Type B pancreatic cell (in vitro differentiated cells): ENCODE measurements at regions not wholly inside any gene's neighbourhood (a gene's known extent, or its start where the extent isn't known, plus 50 kb on each side); places are given as distances from the start of the nearest gene placed in this dataset.

ENCODE experiments used
- DNase-seq: peaks from one replicate; pipeline ENCODE4 v3.0.0; 2021; ENCODE audit warnings: mixed read lengths; ENCODE audit not compliant: unreplicated experiment; ENCODE audit errors: extremely low spot score
- H3K27ac Mint-ChIP-seq: 2 replicates; pipeline ENCODE4 v1.8.0; 2021; ENCODE audit warnings: mild to moderate bottlenecking, mixed read lengths
- H3K27me3 Mint-ChIP-seq: 2 replicates; pipeline ENCODE4 v1.8.0; 2021; ENCODE audit warnings: mixed read lengths
- H3K36me3 Mint-ChIP-seq: 2 replicates; pipeline ENCODE4 v1.8.0; 2021; ENCODE audit warnings: mixed read lengths
- H3K4me1 Mint-ChIP-seq: one replicate; pipeline ENCODE4 v1.8.0; 2021; ENCODE audit warnings: mixed read lengths; ENCODE audit not compliant: unreplicated experiment
- H3K4me3 Mint-ChIP-seq: 2 replicates; pipeline ENCODE4 v1.8.0; 2021; ENCODE audit warnings: mild to moderate bottlenecking, mixed read lengths
- H3K9me3 Mint-ChIP-seq: 2 replicates; pipeline ENCODE4 v1.8.0; 2021; ENCODE audit warnings: mixed read lengths
- CTCF ChIP-seq: fragments of 200-600 bp; sonication (generic); conservative IDR thresholded peaks from 2 replicates; pipeline ENCODE4 v1.5.0; 2021; ENCODE audit warnings: antibody characterized with exemption, mild to moderate bottlenecking

- Mint-ChIP-seq H3K27ac (no peak overlapping the region), H3K9me3 (peaks cover 5% of the 10 kb centered on the region), H3K4me1 (no peaks in the 10 kb centered on the region), H3K36me3 (no peaks in the 10 kb centered on the region), H3K27me3 (peaks cover 42% of the 10 kb centered on the region), H3K4me3 (no peak overlapping the region)
- no peak for DNase-seq
- no peak for TF ChIP-seq CTCF
Observed at GRCh38 chr6:767755-768512, 75.0 kb upstream of the EXOC2 start.

GRCh38 chr6:766625-767024 lies 73.7 kb upstream of the EXOC2 start:
- Mint-ChIP-seq H3K27ac (no peak overlapping the region), H3K27me3 (peaks cover 42% of the 10 kb centered on the region), H3K9me3 (peaks cover 5% of the 10 kb centered on the region), H3K4me3 (no peak overlapping the region), H3K4me1 (no peaks in the 10 kb centered on the region), H3K36me3 (no peaks in the 10 kb centered on the region)
- no peak for TF ChIP-seq CTCF
- DNase-seq: no peak

GRCh38 chr6:761997-762396 lies 69.1 kb upstream of the EXOC2 start:
- DNase-seq: no peak

GRCh38 chr6:760982-761955 lies 68.3 kb upstream of the EXOC2 start:
- no peak overlapping the region for H3K27ac Mint-ChIP-seq
- H3K36me3 Mint-ChIP-seq: no peaks in the 10 kb centered on the region

More at GRCh38 chr6:761997-762396, 69.1 kb upstream of the EXOC2 start:
- Mint-ChIP-seq H3K4me1 (no peaks in the 10 kb centered on the region), H3K4me3 (no peak overlapping the region), H3K36me3 (no peaks in the 10 kb centered on the region), H3K9me3 (no peaks in the 10 kb centered on the region), H3K27me3 (peaks cover 22% of the 10 kb centered on the region), H3K27ac (no peak overlapping the region)
- no peak for TF ChIP-seq CTCF

GRCh38 chr6:759729-760128 lies 66.8 kb upstream of the EXOC2 start:
- no peaks in the 10 kb centered on the region for H3K4me1 Mint-ChIP-seq
- H3K9me3 Mint-ChIP-seq: no peaks in the 10 kb centered on the region
- no peaks in the 10 kb centered on the region for H3K36me3 Mint-ChIP-seq
- H3K4me3 Mint-ChIP-seq: no peak overlapping the region
- no peak for DNase-seq
- no peak for TF ChIP-seq CTCF
- peaks cover 15% of the 10 kb centered on the region for H3K27me3 Mint-ChIP-seq
- H3K27ac Mint-ChIP-seq: no peak overlapping the region

More at GRCh38 chr6:760982-761955, 68.3 kb upstream of the EXOC2 start:
- no peaks in the 10 kb centered on the region for H3K4me1 Mint-ChIP-seq
- no peaks in the 10 kb centered on the region for H3K9me3 Mint-ChIP-seq
- DNase-seq: no peak
- H3K27me3 Mint-ChIP-seq: peaks cover 18% of the 10 kb centered on the region
- H3K4me3 Mint-ChIP-seq: no peak overlapping the region
- TF ChIP-seq CTCF: no peak
